GM12892 (cell line): ENCODE measurements at regions not wholly inside any gene's neighbourhood (a gene's known extent, or its start where the extent isn't known, plus 50 kb on each side); places are given as distances from the start of the nearest gene placed in this dataset.

ENCODE experiments used
- DNase-seq: peaks from one replicate; pipeline ENCODE4 v3.0.0; 2011; ENCODE audit not compliant: insufficient read length
- FAIRE-seq: peaks from 2 replicates; lab custom pipeline; 2011; peaks lifted over from hg19 to GRCh38; lab: Jason Lieb, UNC
- POLR2A ChIP-seq: IDR thresholded peaks from 2 replicates; pipeline ENCODE4 v1.6.1; 2011; ENCODE audit warnings: low read depth, low read length, control low read depth
- POLR2AphosphoS5 ChIP-seq: IDR thresholded peaks from 2 replicates; pipeline ENCODE4 v1.6.1; 2011; ENCODE audit warnings: low read depth, low read length, control low read depth
- TAF1 ChIP-seq: IDR thresholded peaks from 2 replicates; pipeline ENCODE4 v1.6.1; 2011; ENCODE audit warnings: low read depth, mild to moderate bottlenecking, control low read depth, low read length, borderline replicate concordance

DNA sequence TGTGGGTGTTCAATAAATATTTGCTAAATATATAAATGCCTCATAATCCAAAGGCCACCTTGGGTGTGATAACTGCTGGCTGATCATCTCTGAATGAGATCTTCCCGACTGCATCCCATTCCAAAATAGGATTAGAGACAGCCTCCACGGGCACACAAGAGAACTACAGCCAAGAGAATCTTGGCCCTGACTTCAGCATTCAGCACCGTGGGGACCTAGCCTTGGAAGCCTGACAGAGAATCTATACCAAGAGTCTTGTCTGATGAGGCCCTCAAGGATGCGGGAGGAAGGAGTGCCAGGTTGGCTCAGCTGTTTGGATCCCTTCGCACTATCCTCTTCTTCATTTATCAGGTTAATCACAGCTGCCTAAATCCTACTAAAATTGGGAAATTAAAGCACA lies 85.8 kb downstream of the RBM43 start:
- DNase-seq (no peak), FAIRE-seq (no peak)
- TF ChIP-seq POLR2A (no peak), POLR2AphosphoS5 (no peak), TAF1 (no peak)

DNA sequence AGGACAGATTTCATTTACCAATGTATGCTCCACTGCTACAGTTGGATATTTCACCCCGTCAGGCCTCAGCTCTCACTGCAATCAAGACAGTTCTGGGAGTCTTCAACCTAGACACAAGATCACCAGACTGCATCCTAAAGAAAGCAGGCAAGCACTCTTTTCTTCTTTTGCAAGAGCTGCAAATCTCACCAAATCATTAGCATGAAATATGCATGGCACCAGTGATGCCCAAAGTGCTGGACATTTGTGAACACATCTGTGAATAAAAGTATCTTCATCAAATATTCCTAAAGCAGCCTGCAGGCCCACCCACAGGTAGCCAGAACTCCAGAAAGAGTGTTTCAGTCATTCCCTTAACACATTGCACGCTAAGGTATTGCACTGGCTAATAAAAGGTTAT lies 87.5 kb downstream of the RBM43 start:
- no peak for FAIRE-seq
- no peak for DNase-seq
- TF ChIP-seq POLR2AphosphoS5 (no peak), TAF1 (no peak), POLR2A (no peak)

GRCh38 chr2:151171186-151171585 lies 90.5 kb downstream of the RBM43 start:
- DNase-seq: no peak
- FAIRE-seq: no peak
- TF ChIP-seq POLR2AphosphoS5 (no peak), POLR2A (no peak), TAF1 (no peak)

GRCh38 chr2:151166410-151166809 lies 95.3 kb downstream of the RBM43 start:
- FAIRE-seq: no peak

GRCh38 chr2:151165105-151165684 lies 96.5 kb downstream of the RBM43 start:
- FAIRE-seq (no peak), DNase-seq (no peak)
- TF ChIP-seq TAF1 (no peak), POLR2A (no peak), POLR2AphosphoS5 (no peak)

More at GRCh38 chr2:151166410-151166809, 95.3 kb downstream of the RBM43 start:
- DNase-seq: no peak
- TF ChIP-seq TAF1 (no peak), POLR2A (no peak), POLR2AphosphoS5 (no peak)

- no peak for DNase-seq
- no peak for FAIRE-seq
- TF ChIP-seq TAF1 (no peak), POLR2A (no peak), POLR2AphosphoS5 (no peak)
Observed at GRCh38 chr2:151161821-151162551, 99.7 kb downstream of the RBM43 start.

DNA sequence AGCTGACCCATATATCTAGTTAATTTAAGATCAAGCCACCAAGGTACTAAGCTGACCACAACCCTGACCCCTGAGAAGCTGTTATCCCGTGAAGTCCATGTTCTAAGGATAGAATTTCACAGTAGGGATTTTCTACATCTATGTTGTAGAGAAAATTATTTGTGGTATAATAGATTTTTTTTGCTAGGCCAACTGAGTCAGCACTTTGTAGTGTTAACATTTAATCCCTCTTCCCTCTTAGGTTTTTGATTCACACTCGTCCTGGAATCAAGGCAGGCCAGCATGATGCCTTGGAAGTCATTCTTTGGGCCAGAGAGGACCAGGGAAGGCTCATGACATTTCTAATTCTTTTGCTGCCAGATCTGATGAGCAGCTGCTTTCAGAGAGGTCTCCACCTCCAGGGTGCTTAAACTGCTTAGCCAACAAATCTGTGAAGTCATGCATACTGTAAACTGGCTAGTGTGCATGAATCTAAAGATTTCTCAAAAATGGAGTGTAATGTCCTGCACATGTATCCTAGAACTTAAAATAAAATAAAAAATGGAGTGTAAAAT lies 102.5 kb downstream of the RBM43 start:
- no peak for DNase-seq
- no peak for FAIRE-seq
- TF ChIP-seq POLR2A (no peak), POLR2AphosphoS5 (no peak), TAF1 (no peak)

GRCh38 chr2:151157000-151157735 lies 104.5 kb downstream of the RBM43 start:
- FAIRE-seq: no peak

DNA sequence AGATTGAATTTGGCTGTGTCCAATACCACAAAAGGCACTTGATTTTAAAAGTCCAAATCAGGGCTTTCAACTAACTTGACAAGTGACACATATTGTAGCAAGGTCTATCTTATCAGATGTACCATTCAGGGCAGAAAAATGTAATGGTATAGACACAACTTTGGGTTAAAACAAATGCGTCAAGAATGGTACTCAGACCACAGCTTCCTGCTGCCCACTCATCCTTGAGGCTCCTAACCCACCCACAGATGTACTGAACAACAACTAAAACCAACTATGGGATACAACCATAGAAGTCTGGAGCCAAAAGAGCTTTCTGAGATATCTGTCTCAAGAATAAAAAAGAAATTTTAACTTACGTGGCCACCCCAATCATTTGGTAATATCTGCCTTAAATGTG lies 105.2 kb downstream of the RBM43 start:
- FAIRE-seq (no peak), DNase-seq (no peak)
- TF ChIP-seq TAF1 (no peak), POLR2A (no peak), POLR2AphosphoS5 (no peak)

More at GRCh38 chr2:151157000-151157735, 104.5 kb downstream of the RBM43 start:
- TF ChIP-seq POLR2A (no peak), TAF1 (no peak), POLR2AphosphoS5 (no peak)
- no peak for DNase-seq

GRCh38 chr2:151153601-151154000 lies 108.1 kb downstream of the RBM43 start:
- TF ChIP-seq POLR2A (no peak), POLR2AphosphoS5 (no peak), TAF1 (no peak)
- no peak for DNase-seq
- no peak for FAIRE-seq

DNA sequence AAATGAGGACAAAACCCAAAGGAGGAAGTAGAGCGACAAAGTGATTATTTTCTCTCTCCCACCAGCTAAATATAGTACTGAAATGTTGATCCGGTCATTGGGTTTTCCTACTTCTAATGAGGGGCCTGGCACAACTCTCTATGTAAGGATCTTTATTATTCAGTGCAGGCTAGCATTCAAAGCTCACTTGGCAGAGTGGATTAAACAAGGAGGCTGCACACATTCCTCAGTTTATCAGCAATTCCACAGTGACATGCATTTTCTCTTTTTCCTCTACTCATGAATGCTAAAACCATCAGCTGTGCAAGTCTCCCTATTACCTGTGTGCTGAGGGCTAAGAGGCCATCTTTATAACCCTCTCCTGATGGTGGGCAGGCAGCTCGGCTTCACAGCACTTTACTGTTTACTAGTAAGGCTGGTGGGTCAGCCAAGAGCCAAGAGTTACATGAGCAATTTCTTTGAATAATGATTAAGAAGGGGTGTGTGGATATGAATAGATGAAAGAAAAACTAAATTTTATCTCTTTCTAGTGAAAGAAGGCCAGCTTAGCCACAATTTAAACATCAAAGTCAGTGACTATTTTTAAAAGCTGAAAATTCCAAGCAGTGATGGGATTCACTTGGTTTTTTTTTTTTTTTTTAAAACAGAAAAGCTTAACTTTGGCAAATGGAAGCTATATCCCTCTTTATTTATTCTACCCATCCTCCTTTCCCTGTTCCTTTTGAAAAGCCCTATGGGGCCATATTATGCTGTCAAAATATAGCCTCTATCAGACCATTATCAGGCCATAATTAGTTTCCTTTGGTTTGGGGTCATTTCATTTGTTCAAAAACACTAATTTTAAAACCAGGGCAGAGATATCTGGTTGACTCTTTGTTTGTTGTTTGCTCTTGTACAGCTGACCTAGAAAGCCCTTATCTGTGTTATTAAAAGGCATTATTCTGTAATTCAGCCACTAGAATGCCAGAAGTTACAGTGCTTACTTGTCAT lies 111.0 kb downstream of the RBM43 start:
- TF ChIP-seq POLR2A (no peak), TAF1 (no peak), POLR2AphosphoS5 (no peak)
- FAIRE-seq: no peak
- DNase-seq: no peak
